Endothelial cell of umbilical vein (primary cell): ENCODE measurements at regions not wholly inside any gene's neighbourhood (a gene's known extent, or its start where the extent isn't known, plus 50 kb on each side); places are given as distances from the start of the nearest gene placed in this dataset.
"Not testable (repeated sequence)": the region's sequence is repeated elsewhere in the genome, so short reads cannot be mapped to it uniquely, and the experiment has no call there.

Experiments
- BruUV-seq: library from RNA; stranded (reverse); fragments of 400-500 nt; replicated peaks from 2 replicates; lab custom pipeline; 2021; lab: Mats Ljungman, UMichigan
- CTCF ChIA-PET: fragments of 300-600, 350-600 bp; sonication (Branson Sonifier 250); formaldehyde crosslinking; loops from one replicate; lab custom pipeline; 2021; ENCODE audit warnings: antibody characterized with exemption, inconsistent platforms; lab: Charles Lee
- POLR2A ChIA-PET: fragments of 300-600, 350-600 bp; sonication (Branson Sonifier 250); formaldehyde crosslinking; loops from one replicate; lab custom pipeline; 2021; ENCODE audit warnings: antibody characterized with exemption, inconsistent platforms; lab: Charles Lee
- DNase-seq: peaks from one replicate; pipeline ENCODE4 v3.0.0-alpha.2; 2011; ENCODE audit warnings: low read depth, low spot score
- FAIRE-seq: peaks from 2 replicates; lab custom pipeline; 2011; peaks lifted over from hg19 to GRCh38; lab: Jason Lieb, UNC
- H2AFZ ChIP-seq: 2 replicates; pipeline ENCODE4 v1.6.0; 2012; ENCODE audit warnings: low read depth, low read length, control low read depth, inconsistent platforms
- H3K27ac ChIP-seq: 2 replicates; pipeline ENCODE4 v1.5.1; 2011; ENCODE audit warnings: low read depth, mild to moderate bottlenecking, control low read depth, low read length, moderate library complexity; ENCODE audit not compliant: insufficient read depth
- H3K27me3 ChIP-seq, 2 experiments: 2 replicates each; pipeline versions ENCODE4 v1.6.0 to v1.6.1; 2011; ENCODE audit warnings: low read length in 2 of 2, mixed read lengths in 1 of 2; ENCODE audit not compliant: control insufficient read depth in 2 of 2, insufficient read depth in 2 of 2
- H3K36me3 ChIP-seq, 2 experiments: 2 replicates in 1 of 2; 3 replicates in 1 of 2; pipeline ENCODE4 v1.5.1; 2011; ENCODE audit warnings: low read length in 2 of 2, mild to moderate bottlenecking in 1 of 2, moderate library complexity in 1 of 2; ENCODE audit not compliant: control insufficient read depth in 2 of 2, insufficient read depth in 2 of 2; ENCODE audit errors: extremely low read depth in 1 of 2
- H3K4me1 ChIP-seq: 3 replicates; pipeline ENCODE4 v1.5.1; 2011; ENCODE audit warnings: mild to moderate bottlenecking, low read length; ENCODE audit not compliant: control insufficient read depth, insufficient read depth; ENCODE audit errors: extremely low read depth
- H3K4me2 ChIP-seq: 2 replicates; pipeline ENCODE4 v1.6.1; 2011; ENCODE audit warnings: low read length, control low read depth, mixed read lengths; ENCODE audit not compliant: insufficient read depth
- H3K4me3 ChIP-seq, 3 experiments: fragments of 200-600 bp in 1 of 3; sonication (generic), shearing (Covaris generic) in 1 of 3; replicated peaks in 1 of 3; 2 replicates each; pipeline ENCODE4 v1.5.1; 2011 to 2016; ENCODE audit warnings: control low read depth in 3 of 3, low read length in 3 of 3, mild to moderate bottlenecking in 2 of 3, inconsistent platforms in 1 of 3, low read depth in 1 of 3, moderate library complexity in 1 of 3; ENCODE audit not compliant: insufficient read depth in 1 of 3
- H3K79me2 ChIP-seq: 2 replicates; pipeline ENCODE4 v1.6.0; 2012; ENCODE audit warnings: low read length, inconsistent platforms; ENCODE audit not compliant: control insufficient read depth, insufficient read depth
- H3K9ac ChIP-seq: replicated peaks from 2 replicates; pipeline ENCODE3; 2011; ENCODE audit warnings: low read length, control low read depth; ENCODE audit not compliant: insufficient read depth; ENCODE audit errors: extremely low read depth
- H3K9me1 ChIP-seq: replicated peaks from 3 replicates; pipeline ENCODE4 v1.6.0; 2011; ENCODE audit warnings: mild to moderate bottlenecking, low read length; ENCODE audit not compliant: control insufficient read depth, insufficient read depth; ENCODE audit errors: extremely low read depth
- H3K9me3 ChIP-seq: replicated peaks from 2 replicates; pipeline ENCODE4 v1.5.1; 2012; ENCODE audit warnings: low read length, inconsistent platforms; ENCODE audit not compliant: control insufficient read depth, insufficient read depth
- H4K20me1 ChIP-seq: replicated peaks from 2 replicates; pipeline ENCODE3; 2011; ENCODE audit warnings: mild to moderate bottlenecking, low read length; ENCODE audit not compliant: control insufficient read depth, insufficient read depth; ENCODE audit errors: extremely low read depth
- CTCF ChIP-seq, 2 donors: IDR thresholded peaks; 1 replicate in 1 of 2; 2 replicates in 1 of 2; pipeline ENCODE4 v1.5.1; 2011; ENCODE audit warnings: low read length in 2 of 2, mild to moderate bottlenecking in 2 of 2, moderate library complexity in 2 of 2, control low read depth in 1 of 2, inconsistent platforms in 1 of 2, low read depth in 1 of 2; ENCODE audit not compliant: insufficient read depth in 1 of 2; ENCODE audit errors: extremely low read depth in 1 of 2
- EZH2 ChIP-seq: IDR thresholded peaks from 2 replicates; pipeline ENCODE4 v1.6.1; 2012; ENCODE audit warnings: borderline replicate concordance, low read depth, mild to moderate bottlenecking, moderate library complexity, low read length, inconsistent platforms; ENCODE audit not compliant: severe bottlenecking
- FOS ChIP-seq: IDR thresholded peaks from 2 replicates; pipeline ENCODE4 v1.6.1; 2011; ENCODE audit warnings: mild to moderate bottlenecking, low read length, moderate library complexity, borderline replicate concordance; ENCODE audit not compliant: insufficient read depth
- GATA2 ChIP-seq: IDR thresholded peaks from 2 replicates; pipeline ENCODE4 v1.7.0; 2011; ENCODE audit warnings: low read depth, mild to moderate bottlenecking, moderate library complexity, mixed read lengths, low read length; ENCODE audit not compliant: insufficient read length, insufficient read depth
- JUN ChIP-seq: IDR thresholded peaks from 2 replicates; pipeline ENCODE4 v1.6.1; 2011; ENCODE audit warnings: borderline replicate concordance, low read depth; ENCODE audit not compliant: insufficient read length, insufficient read depth
- MAX ChIP-seq: IDR thresholded peaks from 2 replicates; pipeline ENCODE4 v1.6.1; 2011; ENCODE audit not compliant: insufficient read depth, insufficient read length
- MYC ChIP-seq: IDR thresholded peaks from one replicate; pipeline ENCODE4 v1.6.1; 2011; ENCODE audit warnings: mild to moderate bottlenecking, low read depth, low read length
- POLR2A ChIP-seq: IDR thresholded peaks from 2 replicates; pipeline ENCODE4 v1.6.1; 2012; ENCODE audit warnings: low read depth, mild to moderate bottlenecking, control low read depth, low read length
- POLR2AphosphoS5 ChIP-seq: IDR thresholded peaks from 2 replicates; pipeline ENCODE4 v1.6.1; 2012; ENCODE audit warnings: low read depth, mild to moderate bottlenecking, control low read depth, low read length, moderate library complexity; ENCODE audit not compliant: insufficient read depth
- dilution Hi-C: fragments of 300-500 bp; cut with MboI; formaldehyde crosslinking; loops from one replicate; pipeline ENCODE4 v1.15.0; 2019; ENCODE audit warnings: low sequenced_read_pairs; ENCODE audit not compliant: extremely low pct_ligation_motif_present
- intact Hi-C: fragments of 100-400 bp; cut with micrococcal nuclease; formaldehyde crosslinking; loops from one replicate; pipeline ENCODE4 v1.10.0; 2022

GRCh38 chr7:114334989-114335388 is 79.6 kb upstream of the FOXP2 start:
- no peaks in the 10 kb centered on the region for H4K20me1 ChIP-seq
- H3K9me1 ChIP-seq = no peaks in the 10 kb centered on the region
- H3K79me2 ChIP-seq = no peaks in the 10 kb centered on the region
- H3K4me3 ChIP-seq = no peak overlapping the region
- H3K4me2 ChIP-seq = no peak overlapping the region
- TF ChIP-seq MAX = no peak
- no peak for TF ChIP-seq POLR2AphosphoS5
- no peak for TF ChIP-seq GATA2
- TF ChIP-seq FOS = no peak
- TF ChIP-seq MYC = no peak
- no peak for TF ChIP-seq JUN
- no peak for TF ChIP-seq CTCF (IDR thresholded peaks at IDR 0.05; ENCODE audit: extremely low read depth in 1 of 2, insufficient read depth in 1 of 2, low read depth in 1 of 2, low read length in 2 of 2)
- no peak for TF ChIP-seq EZH2
- TF ChIP-seq POLR2A = no peak
- H3K9me3 ChIP-seq = no peaks in the 10 kb centered on the region
- BruUV-seq = no TSS peak
- H3K4me1 ChIP-seq = no peaks in the 10 kb centered on the region
- no peak overlapping the region for H3K27ac ChIP-seq
- no peak for FAIRE-seq
- no peak for DNase-seq
- no peak overlapping the region for H3K9ac ChIP-seq
- H3K27me3 ChIP-seq = no peaks in the 10 kb centered on the region
- no peak overlapping the region for H2AFZ ChIP-seq
- intact Hi-C loops = no loop called here
- CTCF ChIA-PET = interaction anchor here (0.9 to 1.4 kb wide), 11 partner anchors 9 to 1517 kb away, joined by 3 to 7 read pairs (median 5); no protein-coding TSS in a partner anchor
- POLR2A ChIA-PET = no interaction called here
- no peaks in the 10 kb centered on the region for H3K36me3 ChIP-seq
- dilution Hi-C loops = no loop called here

- H3K79me2 ChIP-seq, H3K9me3 ChIP-seq, H3K4me1 ChIP-seq, BruUV-seq, dilution Hi-C loops, H2AFZ ChIP-seq, POLR2A ChIA-PET, FAIRE-seq, H3K36me3 ChIP-seq, H4K20me1 ChIP-seq, H3K9me1 ChIP-seq, H3K9ac ChIP-seq, H3K27me3 ChIP-seq, intact Hi-C loops, H3K4me3 ChIP-seq, H3K27ac ChIP-seq, CTCF ChIA-PET, H3K4me2 ChIP-seq, DNase-seq: not testable (repeated sequence)
Measured at GRCh38 chr7:114329458-114329857, 85.2 kb upstream of the FOXP2 start.
